KMS-11 (cell line): ENCODE measurements at regions not wholly inside any gene's neighbourhood (a gene's known extent, or its start where the extent isn't known, plus 50 kb on each side); places are given as distances from the start of the nearest gene placed in this dataset.

Experiments
- H2AFZ ChIP-seq: fragments of 200-600 bp; sonication (generic); 2 replicates; pipeline ENCODE4 v1.6.1; 2016; ENCODE audit warnings: antibody characterized with exemption, mixed run types, low read depth
- H3K27ac ChIP-seq: fragments of 200-600 bp; sonication (generic); 2 replicates; pipeline ENCODE4 v1.6.1; 2016; ENCODE audit warnings: mild to moderate bottlenecking, mixed run types
- H3K27me3 ChIP-seq: fragments of 200-600 bp; sonication (generic); 2 replicates; pipeline ENCODE4 v1.6.1; 2017; ENCODE audit warnings: mild to moderate bottlenecking, low read depth, mixed run types, moderate library complexity; ENCODE audit not compliant: insufficient read depth
- H3K36me3 ChIP-seq: fragments of 200-600 bp; sonication (generic); 2 replicates; pipeline ENCODE4 v1.6.1; 2017; ENCODE audit warnings: mild to moderate bottlenecking, mixed run types; ENCODE audit not compliant: insufficient read depth
- H3K4me1 ChIP-seq: fragments of 200-600 bp; sonication (generic); 2 replicates; pipeline ENCODE4 v1.6.1; 2016; ENCODE audit warnings: mild to moderate bottlenecking, low read depth, mixed run types; ENCODE audit not compliant: poor library complexity, severe bottlenecking
- H3K4me2 ChIP-seq: fragments of 200-600 bp; sonication (generic); 2 replicates; pipeline ENCODE4 v1.7.0; 2016; ENCODE audit warnings: mild to moderate bottlenecking, mixed run types
- H3K4me3 ChIP-seq: fragments of 200-600 bp; sonication (generic); IDR thresholded peaks from 2 replicates; pipeline ENCODE4 v1.6.1; 2017; ENCODE audit warnings: low read depth, low read length, mixed read lengths; ENCODE audit not compliant: insufficient read depth
- H3K79me2 ChIP-seq: fragments of 200-600 bp; sonication (generic); 2 replicates; pipeline ENCODE4 v1.6.1; 2016; ENCODE audit warnings: low read depth, mixed run types; ENCODE audit not compliant: insufficient read depth
- H3K9ac ChIP-seq: fragments of 200-600 bp; sonication (generic); 2 replicates; pipeline ENCODE4 v1.6.1; 2016; ENCODE audit warnings: mild to moderate bottlenecking, mixed run types
- H4K20me1 ChIP-seq: fragments of 200-600 bp; sonication (generic); 2 replicates; pipeline ENCODE4 v1.6.1; 2016; ENCODE audit warnings: mild to moderate bottlenecking, mixed run types; ENCODE audit not compliant: insufficient read depth
- TF ChIP-seq, protein P1 (sequence below): fragments of 200-600 bp; sonication (generic); conservative IDR thresholded peaks from 2 replicates; pipeline ENCODE4 v1.6.1; 2017; ENCODE audit warnings: low read depth, mild to moderate bottlenecking, antibody characterized with exemption, low read length, moderate library complexity, mixed read lengths

DNA sequence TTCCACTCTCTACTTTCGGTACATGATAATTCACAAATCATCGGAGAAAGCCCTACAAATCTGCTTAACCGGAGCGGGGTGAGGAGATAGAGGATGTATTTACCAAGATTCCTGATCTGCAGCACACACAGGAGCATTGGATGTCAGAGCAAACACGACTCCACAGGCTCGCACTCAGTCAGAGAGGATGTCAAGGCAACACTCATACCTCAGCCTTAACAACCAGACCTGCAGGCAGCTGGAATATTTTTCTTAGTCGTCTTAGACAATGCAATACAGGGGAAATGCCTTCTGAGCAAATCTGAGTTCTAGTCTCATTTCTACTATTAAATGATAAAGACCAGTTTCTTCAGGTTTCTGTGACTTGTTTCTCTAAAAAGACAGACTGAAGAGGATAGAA lies 159.3 kb upstream of the CPNE8 start:
- Histone ChIP-seq H2AFZ (no peak overlapping the region), H3K4me2 (no peak overlapping the region), H3K79me2 (no peaks in the 10 kb centered on the region), H3K9ac (no peak overlapping the region), H4K20me1 (no peaks in the 10 kb centered on the region), H3K4me1 (no peaks in the 10 kb centered on the region), H3K36me3 (no peaks in the 10 kb centered on the region), H3K27ac (no peak overlapping the region), H3K4me3 (no peak overlapping the region), H3K27me3 (no peaks in the 10 kb centered on the region)
- TF ChIP-seq, protein P1, sequence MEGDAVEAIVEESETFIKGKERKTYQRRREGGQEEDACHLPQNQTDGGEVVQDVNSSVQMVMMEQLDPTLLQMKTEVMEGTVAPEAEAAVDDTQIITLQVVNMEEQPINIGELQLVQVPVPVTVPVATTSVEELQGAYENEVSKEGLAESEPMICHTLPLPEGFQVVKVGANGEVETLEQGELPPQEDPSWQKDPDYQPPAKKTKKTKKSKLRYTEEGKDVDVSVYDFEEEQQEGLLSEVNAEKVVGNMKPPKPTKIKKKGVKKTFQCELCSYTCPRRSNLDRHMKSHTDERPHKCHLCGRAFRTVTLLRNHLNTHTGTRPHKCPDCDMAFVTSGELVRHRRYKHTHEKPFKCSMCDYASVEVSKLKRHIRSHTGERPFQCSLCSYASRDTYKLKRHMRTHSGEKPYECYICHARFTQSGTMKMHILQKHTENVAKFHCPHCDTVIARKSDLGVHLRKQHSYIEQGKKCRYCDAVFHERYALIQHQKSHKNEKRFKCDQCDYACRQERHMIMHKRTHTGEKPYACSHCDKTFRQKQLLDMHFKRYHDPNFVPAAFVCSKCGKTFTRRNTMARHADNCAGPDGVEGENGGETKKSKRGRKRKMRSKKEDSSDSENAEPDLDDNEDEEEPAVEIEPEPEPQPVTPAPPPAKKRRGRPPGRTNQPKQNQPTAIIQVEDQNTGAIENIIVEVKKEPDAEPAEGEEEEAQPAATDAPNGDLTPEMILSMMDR = no peak

DNA sequence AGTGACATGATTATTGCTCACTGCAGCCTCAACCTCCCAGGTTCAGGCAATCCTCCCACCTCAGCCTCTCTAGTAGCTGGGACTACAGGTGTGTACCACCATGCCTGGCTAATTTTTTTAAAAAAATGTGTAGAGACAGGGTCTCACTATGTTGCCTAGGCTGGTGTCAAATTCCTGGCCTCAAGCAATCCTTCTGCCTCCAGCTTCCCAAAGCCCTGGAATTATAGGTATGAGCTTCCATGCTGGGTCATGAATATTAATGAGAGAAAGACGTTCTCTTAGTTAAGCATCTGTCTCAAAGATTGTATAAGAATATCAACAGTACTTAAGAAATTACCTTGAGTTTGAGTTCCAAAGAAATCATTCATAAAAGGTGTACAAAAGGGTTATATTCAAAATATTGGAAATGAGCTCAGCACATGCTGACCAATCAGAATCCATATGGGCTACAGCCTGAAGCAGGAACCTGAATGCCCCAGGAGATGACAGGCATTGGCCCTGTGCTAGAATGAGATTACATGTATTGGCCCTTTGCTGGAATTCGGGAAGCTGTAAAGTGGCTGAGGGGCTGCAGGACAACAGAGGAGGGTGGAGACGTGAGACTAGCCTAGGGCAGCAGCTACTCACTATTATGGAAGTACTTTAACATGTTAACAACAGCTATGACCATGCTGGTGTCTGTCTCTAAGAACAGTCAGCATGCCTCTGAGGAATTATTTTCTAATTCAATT lies 157.0 kb upstream of the CPNE8 start:
- no peak overlapping the region for H3K4me3 ChIP-seq
- H3K27ac ChIP-seq = no peak overlapping the region
- H3K36me3 ChIP-seq = no peaks in the 10 kb centered on the region
- H3K4me2 ChIP-seq = no peak overlapping the region
- H3K79me2 ChIP-seq = no peaks in the 10 kb centered on the region
- no peaks in the 10 kb centered on the region for H3K27me3 ChIP-seq
- H4K20me1 ChIP-seq = no peaks in the 10 kb centered on the region
- H3K4me1 ChIP-seq = no peaks in the 10 kb centered on the region
- no peak overlapping the region for H3K9ac ChIP-seq
- TF ChIP-seq, protein P1 = no peak
- H2AFZ ChIP-seq = no peak overlapping the region

DNA sequence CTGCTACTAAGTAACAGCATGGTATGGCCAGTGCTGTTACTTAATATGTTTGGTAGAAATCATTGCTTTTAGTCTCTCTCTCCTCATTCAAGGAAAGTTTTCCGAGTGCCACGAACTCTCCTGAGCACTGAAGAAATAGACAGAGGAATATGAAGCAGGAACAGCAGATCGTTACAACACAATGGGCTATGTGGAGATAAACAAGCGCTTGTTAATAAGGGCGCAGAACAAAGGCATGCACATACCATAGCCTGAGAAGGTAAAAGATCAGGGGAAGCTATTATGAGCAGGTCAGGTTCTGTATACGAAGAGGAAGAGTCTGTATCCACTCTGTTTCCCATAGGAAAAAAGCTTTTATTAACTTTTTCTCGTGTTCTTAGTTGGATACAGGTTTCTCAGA lies 156.2 kb upstream of the CPNE8 start:
- Histone ChIP-seq H3K4me1 (no peaks in the 10 kb centered on the region), H3K36me3 (no peaks in the 10 kb centered on the region), H3K27me3 (no peaks in the 10 kb centered on the region), H4K20me1 (no peaks in the 10 kb centered on the region), H3K4me3 (no peak overlapping the region), H3K4me2 (no peak overlapping the region), H2AFZ (no peak overlapping the region), H3K9ac (no peak overlapping the region), H3K27ac (no peak overlapping the region), H3K79me2 (no peaks in the 10 kb centered on the region)
- TF ChIP-seq, protein P1 = no peak

DNA sequence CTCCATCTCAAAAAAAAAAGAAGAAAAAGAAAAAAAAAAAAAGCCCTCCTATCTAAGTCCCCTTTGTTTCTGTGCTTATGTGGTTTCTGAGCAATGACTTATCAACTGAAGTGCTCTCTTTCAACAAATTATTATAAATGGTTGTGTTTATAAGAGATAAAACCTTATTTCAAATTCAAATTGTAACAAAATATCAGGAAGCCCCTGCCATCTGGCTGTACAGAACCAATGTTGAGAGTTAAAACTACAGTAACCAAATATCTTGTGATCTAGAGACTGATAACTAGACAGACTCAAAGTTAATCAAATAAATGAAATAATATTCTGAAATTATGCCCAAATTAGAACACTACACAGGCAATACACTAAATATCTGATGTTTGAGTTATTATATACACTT lies 143.0 kb upstream of the CPNE8 start:
- no peak overlapping the region for H2AFZ ChIP-seq
- TF ChIP-seq, protein P1 = no peak

More for the DNA sequence above, 143.0 kb upstream of the CPNE8 start:
- no peaks in the 10 kb centered on the region for H3K4me1 ChIP-seq
- no peak overlapping the region for H3K4me2 ChIP-seq
- H3K4me3 ChIP-seq = no peak overlapping the region
- no peaks in the 10 kb centered on the region for H3K79me2 ChIP-seq
- no peaks in the 10 kb centered on the region for H4K20me1 ChIP-seq
- H3K27me3 ChIP-seq = no peaks in the 10 kb centered on the region
- no peak overlapping the region for H3K9ac ChIP-seq
- H3K27ac ChIP-seq = no peak overlapping the region
- H3K36me3 ChIP-seq = no peaks in the 10 kb centered on the region
